Cardiac muscle cell (in vitro differentiated cells and primary cell): ENCODE measurements at regions not wholly inside any gene's neighbourhood (a gene's known extent, or its start where the extent isn't known, plus 50 kb on each side); places are given as distances from the start of the nearest gene placed in this dataset.

ENCODE experiments used
- DNase-seq, 2 donors: peaks; one replicate each; pipeline versions ENCODE4 v3.0.0 to v3.0.0-alpha.2; 2010 to 2017; ENCODE audit warnings: low read depth in 1 of 2, low spot score in 1 of 2
- H3K27ac ChIP-seq: fragments of 200-600 bp; sonication (generic); 2 replicates; pipeline ENCODE4 v1.5.1; 2016
- H3K27me3 ChIP-seq: fragments of 200-600 bp; sonication (generic); 2 replicates; pipeline ENCODE4 v1.6.0; 2016; ENCODE audit warnings: control low read depth
- H3K36me3 ChIP-seq: fragments of 200-600 bp; sonication (generic); 2 replicates; pipeline ENCODE4 v1.5.1; 2016; ENCODE audit warnings: control low read depth
- H3K4me1 ChIP-seq: fragments of 200-600 bp; sonication (generic); 2 replicates; pipeline ENCODE4 v1.8.1; 2017; ENCODE audit warnings: low read depth, mild to moderate bottlenecking, mixed run types
- H3K4me3 ChIP-seq: fragments of 200-600 bp; sonication (generic); 2 replicates; pipeline ENCODE4 v1.5.1; 2016; ENCODE audit warnings: mild to moderate bottlenecking
- H3K9me3 ChIP-seq: fragments of 200-600 bp; sonication (generic); 2 replicates; pipeline ENCODE4 v1.5.1; 2017; ENCODE audit warnings: low read depth, mild to moderate bottlenecking, control low read depth
- TF ChIP-seq, protein P1 (sequence below): IDR thresholded peaks from 2 replicates; pipeline ENCODE4 v1.5.1; 2012; ENCODE audit warnings: low read depth, mild to moderate bottlenecking, low read length

DNA sequence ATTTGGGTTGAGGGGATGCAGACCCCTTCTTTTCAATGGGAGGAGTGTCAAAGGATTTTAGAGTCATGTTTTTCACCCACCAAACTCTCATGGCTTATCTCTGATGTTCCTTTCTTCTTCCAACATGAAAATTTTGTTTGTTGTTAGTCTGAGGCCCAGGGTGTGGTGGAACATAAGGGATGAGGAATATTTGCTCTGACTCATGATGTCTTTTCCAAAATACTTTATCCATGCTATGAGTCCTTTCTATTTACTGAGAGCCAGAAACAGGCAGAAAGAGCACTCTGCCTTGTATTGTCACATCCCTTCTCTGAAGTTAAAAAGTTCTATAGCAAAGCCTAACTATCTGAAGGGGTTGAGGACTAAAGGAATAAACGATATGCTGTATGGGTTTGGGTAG is 61.6 kb upstream of the GYPA start:
- Histone ChIP-seq H3K4me3 (no peak overlapping the region), H3K9me3 (no peaks in the 10 kb centered on the region), H3K27ac (no peak overlapping the region), H3K4me1 (no peaks in the 10 kb centered on the region), H3K27me3 (no peaks in the 10 kb centered on the region), H3K36me3 (no peaks in the 10 kb centered on the region)
- TF ChIP-seq, protein P1, sequence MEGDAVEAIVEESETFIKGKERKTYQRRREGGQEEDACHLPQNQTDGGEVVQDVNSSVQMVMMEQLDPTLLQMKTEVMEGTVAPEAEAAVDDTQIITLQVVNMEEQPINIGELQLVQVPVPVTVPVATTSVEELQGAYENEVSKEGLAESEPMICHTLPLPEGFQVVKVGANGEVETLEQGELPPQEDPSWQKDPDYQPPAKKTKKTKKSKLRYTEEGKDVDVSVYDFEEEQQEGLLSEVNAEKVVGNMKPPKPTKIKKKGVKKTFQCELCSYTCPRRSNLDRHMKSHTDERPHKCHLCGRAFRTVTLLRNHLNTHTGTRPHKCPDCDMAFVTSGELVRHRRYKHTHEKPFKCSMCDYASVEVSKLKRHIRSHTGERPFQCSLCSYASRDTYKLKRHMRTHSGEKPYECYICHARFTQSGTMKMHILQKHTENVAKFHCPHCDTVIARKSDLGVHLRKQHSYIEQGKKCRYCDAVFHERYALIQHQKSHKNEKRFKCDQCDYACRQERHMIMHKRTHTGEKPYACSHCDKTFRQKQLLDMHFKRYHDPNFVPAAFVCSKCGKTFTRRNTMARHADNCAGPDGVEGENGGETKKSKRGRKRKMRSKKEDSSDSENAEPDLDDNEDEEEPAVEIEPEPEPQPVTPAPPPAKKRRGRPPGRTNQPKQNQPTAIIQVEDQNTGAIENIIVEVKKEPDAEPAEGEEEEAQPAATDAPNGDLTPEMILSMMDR: no peak
- DNase-seq: no peak

DNA sequence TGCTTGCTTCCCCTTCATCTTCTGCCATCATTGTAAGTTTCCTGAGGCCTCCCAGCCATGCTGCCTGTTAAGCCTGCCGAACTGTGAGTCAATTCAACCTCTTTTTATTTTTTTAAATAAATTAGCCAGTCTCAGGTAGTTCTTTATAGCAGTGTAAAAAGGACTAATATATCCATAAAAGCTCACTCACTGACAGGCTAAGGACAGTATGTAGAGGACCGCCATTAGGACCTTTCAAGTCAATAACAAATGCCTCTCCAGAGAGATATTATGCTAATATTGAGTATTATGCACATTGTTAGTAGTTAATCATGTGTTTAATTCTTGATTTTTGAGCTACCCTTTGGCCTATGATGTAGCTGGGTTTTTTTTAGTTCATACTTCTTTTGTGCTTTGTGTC is 62.6 kb upstream of the GYPA start:
- no peaks in the 10 kb centered on the region for H3K4me1 ChIP-seq
- TF ChIP-seq, protein P1: no peak
- no peak overlapping the region for H3K4me3 ChIP-seq
- no peak for DNase-seq
- H3K27me3 ChIP-seq: no peaks in the 10 kb centered on the region
- H3K27ac ChIP-seq: no peak overlapping the region
- no peaks in the 10 kb centered on the region for H3K9me3 ChIP-seq
- H3K36me3 ChIP-seq: no peaks in the 10 kb centered on the region

DNA sequence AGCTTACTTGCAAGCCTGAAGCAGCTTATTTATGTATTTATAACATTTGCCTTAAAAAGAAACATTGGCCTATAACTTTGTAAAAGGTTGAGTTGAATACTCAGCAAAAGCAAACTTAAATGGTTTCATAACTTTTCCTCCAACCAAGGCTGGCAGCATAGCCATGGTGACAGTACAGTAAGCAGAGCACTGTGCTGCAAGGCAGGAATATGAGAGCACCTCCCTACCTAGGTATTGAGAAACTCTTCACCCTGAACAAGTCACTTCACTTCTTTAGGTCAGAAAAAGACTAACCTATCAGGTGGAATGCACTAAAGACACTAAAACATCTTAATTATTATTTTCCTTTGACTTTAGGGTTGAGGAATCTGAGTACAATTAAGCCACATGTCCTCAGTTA is 63.9 kb upstream of the GYPA start:
- no peak overlapping the region for H3K27ac ChIP-seq
- H3K36me3 ChIP-seq: no peaks in the 10 kb centered on the region
- no peaks in the 10 kb centered on the region for H3K4me1 ChIP-seq
- H3K9me3 ChIP-seq: no peaks in the 10 kb centered on the region
- H3K27me3 ChIP-seq: no peaks in the 10 kb centered on the region
- DNase-seq: no peak
- TF ChIP-seq, protein P1: no peak
- no peak overlapping the region for H3K4me3 ChIP-seq

DNA sequence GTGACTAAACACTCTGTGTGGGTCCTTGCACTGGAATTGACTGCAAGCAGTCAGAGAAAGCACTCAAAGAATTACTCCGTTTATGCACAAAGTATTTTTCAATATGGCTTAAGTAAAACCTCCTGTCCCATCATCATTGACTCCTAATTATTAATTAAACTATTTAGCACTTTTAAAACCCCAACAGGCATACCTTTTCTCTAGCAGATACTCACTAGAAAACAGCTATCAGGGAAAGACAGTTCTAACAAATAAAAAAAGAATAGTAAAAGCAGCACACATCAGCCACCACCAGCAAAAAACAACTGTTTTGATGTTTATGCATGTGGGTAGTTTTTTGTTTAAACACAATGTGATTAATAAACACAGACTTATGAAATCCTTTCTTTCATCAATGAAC is 66.2 kb upstream of the GYPA start:
- no peaks in the 10 kb centered on the region for H3K27me3 ChIP-seq
- no peak for DNase-seq
- H3K27ac ChIP-seq: no peak overlapping the region
- H3K9me3 ChIP-seq: no peaks in the 10 kb centered on the region
- TF ChIP-seq, protein P1: no peak
- no peak overlapping the region for H3K4me3 ChIP-seq
- H3K36me3 ChIP-seq: no peaks in the 10 kb centered on the region
- H3K4me1 ChIP-seq: no peaks in the 10 kb centered on the region

DNA sequence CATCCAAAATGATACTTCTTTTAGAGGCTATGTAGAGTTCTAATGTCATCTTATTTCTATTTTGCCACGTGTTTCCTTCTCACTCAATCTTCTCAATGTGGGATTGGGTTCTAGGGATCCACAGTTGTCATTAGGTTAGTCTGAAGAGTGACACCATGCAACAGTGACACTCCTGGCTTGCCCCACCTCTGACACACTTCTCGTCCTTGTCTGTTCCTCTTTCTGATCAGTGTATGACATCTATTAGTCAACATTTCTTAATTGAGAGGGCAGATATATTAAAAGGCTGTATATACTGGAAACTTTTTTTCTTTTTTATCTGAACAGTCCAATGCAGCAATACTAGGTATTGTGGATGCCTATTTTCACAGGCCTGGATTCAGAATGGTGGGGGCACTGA is 67.6 kb upstream of the GYPA start:
- no peaks in the 10 kb centered on the region for H3K36me3 ChIP-seq
- no peaks in the 10 kb centered on the region for H3K9me3 ChIP-seq
- no peak overlapping the region for H3K27ac ChIP-seq
- no peaks in the 10 kb centered on the region for H3K4me1 ChIP-seq
- H3K27me3 ChIP-seq: no peaks in the 10 kb centered on the region
- no peak for DNase-seq
- TF ChIP-seq, protein P1: no peak
- no peak overlapping the region for H3K4me3 ChIP-seq

DNA sequence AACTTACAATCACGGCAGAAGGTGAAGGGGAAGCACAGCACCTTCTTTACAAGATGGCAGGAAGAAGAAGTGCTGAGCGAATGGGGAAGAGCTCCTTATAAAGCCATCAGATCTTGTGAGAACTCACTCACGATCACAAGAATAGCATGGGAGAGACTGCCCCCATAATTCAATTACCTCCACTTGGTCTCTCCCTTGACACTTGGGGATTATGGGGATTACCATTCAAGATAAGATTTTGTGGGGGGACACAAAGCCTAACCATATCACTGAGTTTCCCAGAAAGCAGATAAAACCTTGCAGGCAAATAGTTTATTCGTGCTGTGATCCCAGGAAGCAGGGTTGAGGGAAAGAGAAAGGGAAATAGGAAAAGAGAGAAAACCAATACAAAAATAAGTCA is 69.0 kb upstream of the GYPA start:
- no peaks in the 10 kb centered on the region for H3K9me3 ChIP-seq
- no peak for DNase-seq
- no peak overlapping the region for H3K27ac ChIP-seq
- no peaks in the 10 kb centered on the region for H3K36me3 ChIP-seq
- H3K4me1 ChIP-seq: no peaks in the 10 kb centered on the region
- TF ChIP-seq, protein P1: no peak
- no peak overlapping the region for H3K4me3 ChIP-seq
- H3K27me3 ChIP-seq: no peaks in the 10 kb centered on the region
